Activated CD4-positive, alpha-beta T cell treated with anti-CD3 and anti-CD28 coated beads for 24 hours (primary cell): ENCODE measurements at regions not wholly inside any gene's neighbourhood (a gene's known extent, or its start where the extent isn't known, plus 50 kb on each side); places are given as distances from the start of the nearest gene placed in this dataset.
"Not testable (repeated sequence)": the region's sequence is repeated elsewhere in the genome, so short reads cannot be mapped to it uniquely, and the experiment has no call there.

Source experiments
- DNase-seq, 2 donors: peaks; one replicate each; pipeline ENCODE4 v3.0.0-alpha.2; 2020; ENCODE audit warnings: low read depth in 2 of 2

DNA sequence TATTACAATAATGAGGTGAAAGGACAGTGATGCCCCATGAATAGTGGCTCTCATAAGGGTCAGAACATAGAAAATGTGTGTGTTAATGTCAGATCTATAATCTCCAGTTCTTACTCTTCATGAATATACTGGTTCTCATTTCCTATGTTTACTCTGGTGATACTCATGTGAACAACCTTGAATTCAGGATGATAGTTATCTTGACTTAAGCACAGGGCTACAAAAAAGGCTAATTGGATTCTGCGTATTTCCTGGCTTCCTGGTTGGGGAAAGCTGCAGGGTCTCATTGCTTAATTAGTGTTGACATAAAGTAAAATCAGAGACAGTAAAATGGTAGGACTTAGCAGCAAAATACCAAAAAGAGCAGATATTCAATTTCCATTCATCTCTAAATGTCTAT, 1316.8 kb upstream of the RAG2 start:
- DNase-seq: no peak

DNA sequence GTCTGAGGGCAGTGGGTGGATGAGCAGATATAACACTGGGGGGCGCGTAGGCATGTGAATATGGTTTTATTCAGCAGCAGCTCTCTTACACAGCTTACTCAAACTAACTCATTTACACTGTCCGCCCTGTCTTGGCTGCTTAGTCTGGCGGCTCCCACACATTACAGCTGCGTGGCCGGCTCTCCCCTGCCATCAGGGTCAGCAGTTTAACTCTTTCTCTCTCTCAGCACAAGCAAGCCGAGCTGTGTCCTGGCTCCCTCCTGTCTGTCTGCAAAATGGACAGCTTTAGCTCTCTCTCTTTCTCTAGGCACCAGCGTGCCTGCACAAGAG, 1310.1 kb upstream of the RAG2 start:
- DNase-seq: no peak

DNA sequence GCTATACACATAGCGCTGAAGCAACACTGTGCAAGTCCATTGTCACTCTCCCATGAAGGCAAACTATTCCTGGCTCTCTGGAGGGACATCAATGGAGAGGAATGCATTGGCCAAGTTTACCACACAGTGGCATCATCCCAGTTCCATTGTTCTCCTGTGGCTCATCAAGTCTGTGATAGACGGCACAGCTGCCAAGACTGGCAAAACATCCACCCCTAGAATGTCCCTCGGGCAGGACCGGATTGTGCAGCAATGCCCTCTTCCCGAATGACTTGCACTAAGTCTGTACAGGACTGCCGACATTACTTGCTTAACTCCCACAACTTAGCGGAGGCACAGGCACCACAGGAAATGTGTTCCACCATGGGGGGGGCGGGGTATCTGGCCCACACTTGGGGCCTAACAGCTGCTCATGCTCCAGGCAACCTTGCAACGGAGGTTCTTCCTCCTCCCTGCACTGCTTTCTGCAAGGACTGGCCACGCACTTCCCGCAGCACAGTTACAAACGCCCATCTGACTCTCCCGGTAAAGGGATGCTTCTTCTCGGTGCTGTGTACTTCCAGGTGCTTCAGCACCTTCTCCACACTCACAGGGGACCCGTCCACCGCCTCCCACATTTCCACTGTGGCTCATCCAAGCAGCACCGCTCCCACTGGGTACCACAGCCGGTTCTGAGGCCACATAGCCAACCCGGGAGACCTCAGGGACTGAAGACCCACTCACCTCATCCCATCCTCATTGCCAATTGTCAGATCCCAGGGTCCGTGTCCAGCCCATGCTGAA, 1309.6 kb upstream of the RAG2 start:
- no peak for DNase-seq

DNA sequence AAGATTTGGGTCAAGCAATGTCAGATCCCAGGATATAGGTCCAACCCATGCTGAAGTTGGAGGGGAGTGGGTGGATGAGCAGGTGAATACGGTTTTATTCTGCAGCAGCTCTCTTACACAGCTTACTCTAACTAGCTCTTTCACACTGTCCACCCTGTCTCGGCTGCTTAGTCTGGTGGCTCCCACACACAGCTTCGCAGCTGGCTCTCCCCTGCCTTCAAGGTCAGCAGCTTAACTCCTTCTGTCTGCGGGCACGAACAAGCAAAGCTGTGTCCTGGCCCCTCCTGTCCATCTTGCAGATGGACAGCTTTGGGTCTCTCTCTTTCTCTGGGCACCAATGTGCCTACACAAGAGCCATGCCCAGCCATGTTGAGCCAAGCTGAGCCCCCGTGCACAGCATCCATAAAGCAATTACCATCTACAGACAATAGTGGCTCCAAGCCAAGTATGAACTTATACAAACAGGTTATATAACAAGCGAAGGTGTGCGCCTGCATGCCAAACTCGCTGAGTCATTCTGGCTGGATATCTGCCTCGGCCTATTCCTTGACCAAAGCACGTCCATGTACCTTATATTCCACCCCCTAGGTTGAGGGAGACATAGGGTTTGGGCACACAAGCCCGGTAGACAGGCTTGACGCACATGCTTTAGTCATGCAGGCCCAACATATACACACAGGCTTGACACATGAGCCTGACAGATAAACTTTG, 1307.8 kb upstream of the RAG2 start:
- no peak for DNase-seq

DNA sequence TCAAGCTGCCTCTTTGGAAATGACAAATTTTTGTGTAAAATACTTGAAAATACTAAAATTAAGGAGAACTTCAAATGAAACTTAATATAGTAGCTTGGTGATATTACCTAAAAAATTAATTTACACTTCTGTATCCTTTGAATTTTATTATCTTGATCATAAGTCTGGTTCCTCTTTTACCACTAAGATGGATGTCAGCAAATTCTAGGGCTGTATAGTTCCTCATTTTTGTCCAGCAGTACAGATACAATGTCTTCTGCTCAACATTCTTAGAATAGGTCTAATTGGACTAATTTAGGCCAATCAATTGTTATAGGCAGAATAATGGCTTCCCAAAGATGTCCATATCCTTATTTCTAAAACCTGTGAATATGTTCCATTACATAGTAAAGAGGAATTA, 1298.0 kb upstream of the RAG2 start:
- DNase-seq: no peak

DNA sequence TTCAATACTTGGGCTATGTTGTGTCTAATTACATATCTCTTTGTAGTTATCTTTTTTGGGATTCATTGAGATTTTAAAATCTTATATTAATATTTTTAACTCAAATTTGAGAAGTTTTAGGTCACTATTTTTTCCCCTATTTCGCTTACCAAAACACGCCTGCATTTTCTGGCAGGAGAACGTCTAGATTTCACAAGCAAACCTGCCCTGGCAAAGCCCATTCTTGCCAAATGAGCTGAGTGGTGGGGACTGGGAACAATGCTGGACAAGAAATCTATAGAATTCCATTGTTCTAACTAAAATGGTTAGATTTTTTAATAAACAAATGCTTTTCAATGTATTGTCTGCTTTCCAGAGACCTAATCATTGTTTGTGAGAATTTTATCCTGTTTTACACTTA, 1283.7 kb upstream of the RAG2 start:
- no peak for DNase-seq

DNA sequence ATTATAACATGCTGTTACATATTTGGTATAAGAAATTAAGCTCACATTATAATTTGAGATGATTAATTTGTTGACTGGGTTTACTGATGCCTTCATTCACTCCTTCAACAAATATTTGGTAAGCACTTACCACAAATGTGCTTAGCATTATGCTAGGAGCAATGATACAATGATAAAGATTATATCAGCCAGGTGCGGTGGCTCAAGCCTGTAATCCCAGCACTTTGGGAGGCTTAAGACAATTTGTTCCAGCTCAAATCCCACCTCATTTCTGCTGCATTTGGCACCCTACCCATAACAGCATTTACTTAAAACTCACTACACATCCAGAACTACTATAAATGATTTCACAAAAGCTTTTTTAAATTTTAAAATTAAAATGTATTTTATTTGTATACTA, 1263.6 kb upstream of the RAG2 start:
- DNase-seq: no peak

DNA sequence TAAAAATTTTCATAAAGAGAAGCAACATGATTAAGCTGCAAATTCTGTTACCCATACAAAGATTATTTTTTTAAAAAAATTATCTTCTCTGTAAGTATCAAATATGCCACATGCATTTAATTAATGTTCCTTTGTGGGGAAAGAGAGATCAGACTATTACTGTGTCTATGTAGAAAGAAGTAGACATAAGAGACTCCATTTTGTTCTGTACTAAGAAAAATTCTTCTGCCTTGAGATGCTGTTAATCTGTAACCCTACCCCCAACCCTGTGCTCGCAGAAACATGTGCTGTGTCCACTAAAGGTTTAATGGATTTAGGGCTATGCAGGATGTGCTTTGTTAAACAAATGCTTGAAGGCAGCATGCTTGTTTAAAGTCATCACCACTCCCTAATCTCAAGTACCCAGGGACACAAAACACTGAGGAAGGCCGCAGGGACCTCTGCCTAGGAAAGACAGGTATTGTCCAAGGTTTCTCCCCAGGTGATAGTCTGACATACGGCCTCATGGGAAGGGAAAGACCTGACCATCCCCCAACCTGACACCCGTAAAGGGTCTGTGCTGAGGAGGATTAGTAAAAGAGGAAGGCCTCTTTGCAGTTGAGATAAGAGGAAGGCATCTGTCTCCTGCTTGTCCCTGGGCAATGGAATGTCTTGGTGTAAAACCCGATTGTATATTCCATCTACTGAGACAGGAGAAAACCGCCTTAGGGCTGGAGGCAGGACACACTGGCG, 1260.9 kb upstream of the RAG2 start:
- not testable (repeated sequence) for DNase-seq

DNA sequence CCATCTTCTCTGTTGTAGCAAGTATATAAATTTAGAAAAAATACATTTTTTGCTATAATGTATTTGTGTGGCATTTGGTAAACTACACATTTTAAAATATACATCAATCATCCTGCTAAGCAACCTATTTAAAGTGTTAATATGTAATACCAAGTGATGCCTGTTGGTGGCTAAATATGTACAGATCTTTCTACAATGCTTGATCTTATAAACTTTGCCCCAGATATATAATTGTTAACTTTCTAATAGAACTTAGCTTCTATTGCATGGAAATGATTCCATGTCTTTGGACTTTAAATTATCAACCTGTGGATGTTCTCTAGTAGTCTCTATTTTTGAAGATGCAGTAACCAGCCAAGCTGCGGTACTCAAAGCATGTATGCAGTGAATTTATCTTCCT, 1260.4 kb upstream of the RAG2 start:
- DNase-seq: no peak

DNA sequence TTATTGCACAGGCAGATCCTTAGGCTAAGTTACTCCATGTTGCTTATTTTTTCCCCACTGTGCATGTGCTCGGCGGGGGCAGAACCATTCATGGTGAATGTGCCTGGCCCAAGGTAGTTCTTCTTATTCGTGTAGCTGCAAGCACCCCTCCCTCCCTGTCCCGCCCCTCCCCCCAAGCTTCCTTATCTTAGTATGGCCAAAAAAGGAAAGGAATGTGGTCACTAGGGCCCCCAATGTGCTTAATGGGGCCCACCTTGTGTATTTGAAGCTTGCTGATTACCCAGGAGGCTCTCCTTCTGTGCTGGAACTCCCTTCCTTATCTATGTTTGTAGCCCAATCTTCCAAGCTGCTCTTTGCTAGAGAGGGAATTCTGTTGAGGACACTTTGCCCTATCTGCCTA, 1259.7 kb upstream of the RAG2 start:
- DNase-seq: no peak

DNA sequence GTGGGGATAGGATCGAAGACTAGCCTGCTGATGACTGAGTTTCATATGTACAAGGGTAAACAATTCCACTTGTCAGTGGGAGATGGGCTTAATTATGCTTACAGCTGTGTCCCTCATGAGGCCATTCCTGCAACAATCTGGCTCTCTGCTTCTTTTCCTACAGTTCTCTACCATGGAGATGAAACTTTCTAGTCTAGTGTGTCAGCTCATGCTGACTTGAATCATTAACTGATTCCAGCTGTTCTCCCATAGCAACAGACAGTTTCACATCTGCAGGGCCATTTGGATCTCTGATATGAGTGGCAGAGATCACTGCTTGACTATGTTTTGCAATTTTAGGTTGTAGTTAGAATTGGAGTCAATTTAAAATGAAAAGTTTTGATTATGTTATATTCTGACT, 1251.7 kb upstream of the RAG2 start:
- DNase-seq: no peak

DNA sequence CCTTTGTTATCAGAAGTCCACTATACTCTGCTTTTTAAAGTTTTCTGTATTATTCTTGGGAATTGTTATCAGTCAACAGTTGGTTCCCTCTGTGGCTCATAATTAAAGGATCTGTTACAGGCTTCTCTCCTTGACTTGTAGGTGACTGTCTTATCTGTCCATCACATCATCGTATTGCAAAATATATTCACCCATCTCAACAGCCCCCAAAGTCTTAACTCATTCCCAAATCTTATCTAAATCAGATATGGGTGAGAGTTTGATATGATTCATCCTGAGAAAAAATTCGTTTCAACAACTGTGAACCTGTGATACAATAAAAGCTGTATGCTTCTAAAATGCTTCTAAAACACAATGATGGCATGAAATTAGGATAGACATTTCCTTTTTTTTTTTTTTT, 1245.6 kb upstream of the RAG2 start:
- no peak for DNase-seq

DNA sequence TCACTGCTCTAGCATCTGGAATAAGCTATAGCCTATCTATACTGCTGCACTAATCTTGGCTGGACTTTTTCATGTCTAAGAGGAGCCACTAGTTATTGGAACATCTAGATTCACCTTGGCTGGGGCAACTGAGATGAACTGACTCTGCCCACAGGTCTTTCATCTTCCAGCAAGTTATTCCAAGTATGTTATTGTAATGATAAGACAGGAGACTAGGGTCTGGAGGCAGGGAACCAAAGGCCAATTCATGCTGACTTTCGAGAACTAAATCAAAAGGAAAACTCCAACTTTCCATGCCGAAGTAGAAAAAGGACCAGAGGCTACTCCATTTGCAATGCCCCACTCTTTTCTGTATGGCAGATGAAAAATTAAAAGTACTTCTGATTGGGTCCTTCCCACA, 1243.0 kb upstream of the RAG2 start:
- no peak for DNase-seq

DNA sequence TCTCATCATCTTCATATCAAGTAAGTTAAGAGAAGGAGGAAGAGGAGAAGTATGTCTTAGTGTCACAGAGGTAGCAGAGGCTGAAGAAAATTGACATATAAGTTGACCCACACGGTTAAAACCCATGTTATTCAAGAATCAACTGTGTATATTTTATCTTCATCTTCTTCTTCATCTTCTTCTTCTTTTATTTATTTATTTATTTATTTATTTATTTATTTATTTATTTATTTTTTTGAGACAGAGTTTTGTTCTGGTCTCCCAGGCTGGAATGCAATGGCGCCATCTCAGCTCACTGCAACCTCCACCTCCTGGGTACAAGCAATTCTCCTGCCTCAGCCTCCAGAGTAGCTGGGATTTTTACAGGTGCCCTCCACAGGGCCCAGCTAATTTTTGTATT, 1242.3 kb upstream of the RAG2 start:
- DNase-seq: not testable (repeated sequence)

DNA sequence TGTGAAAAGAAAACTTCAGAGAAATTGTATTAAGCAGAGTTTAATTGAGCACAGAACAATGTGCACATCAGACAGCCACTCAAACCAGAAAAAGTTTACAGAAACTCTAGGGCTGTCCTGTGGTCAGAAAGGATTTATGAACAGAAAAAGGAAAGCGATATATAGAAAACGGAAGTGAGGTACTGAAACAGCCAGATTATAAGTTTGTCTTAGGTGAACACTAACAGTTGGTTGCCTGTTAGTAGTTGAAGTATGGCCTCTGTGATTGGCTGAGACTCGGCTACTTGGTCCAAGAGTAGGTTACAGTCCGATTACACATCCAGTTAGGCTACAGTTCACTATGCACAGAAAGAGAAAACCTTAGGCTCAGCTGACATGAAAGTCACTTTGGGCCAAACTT, 1232.5 kb upstream of the RAG2 start:
- DNase-seq: no peak

DNA sequence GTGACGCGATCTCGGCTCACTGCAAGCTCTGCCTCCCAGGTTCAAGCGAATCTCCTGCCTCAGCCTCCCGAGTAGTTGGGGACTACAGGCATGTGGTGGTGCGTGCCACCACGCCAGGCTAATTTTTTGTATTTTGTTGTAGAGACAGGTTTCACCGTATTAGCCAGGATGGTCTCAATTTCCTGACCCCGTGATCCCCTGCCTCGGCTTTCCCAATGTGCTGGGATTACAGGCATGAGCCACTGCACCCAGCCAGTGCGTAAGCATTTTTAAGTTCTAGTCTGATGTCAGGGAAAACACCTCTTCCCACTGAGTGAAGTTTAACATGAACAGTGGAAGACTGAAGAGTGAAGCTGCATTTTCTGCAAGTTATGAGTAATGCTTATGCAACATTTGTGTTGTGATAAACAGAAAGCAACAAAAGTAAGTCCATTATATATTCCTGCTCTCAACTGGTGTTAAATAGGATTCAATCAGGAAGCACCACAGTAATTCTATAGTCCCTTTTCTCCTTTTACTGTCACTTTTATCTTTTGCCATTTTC, 1219.8 kb upstream of the RAG2 start:
- no peak for DNase-seq

DNA sequence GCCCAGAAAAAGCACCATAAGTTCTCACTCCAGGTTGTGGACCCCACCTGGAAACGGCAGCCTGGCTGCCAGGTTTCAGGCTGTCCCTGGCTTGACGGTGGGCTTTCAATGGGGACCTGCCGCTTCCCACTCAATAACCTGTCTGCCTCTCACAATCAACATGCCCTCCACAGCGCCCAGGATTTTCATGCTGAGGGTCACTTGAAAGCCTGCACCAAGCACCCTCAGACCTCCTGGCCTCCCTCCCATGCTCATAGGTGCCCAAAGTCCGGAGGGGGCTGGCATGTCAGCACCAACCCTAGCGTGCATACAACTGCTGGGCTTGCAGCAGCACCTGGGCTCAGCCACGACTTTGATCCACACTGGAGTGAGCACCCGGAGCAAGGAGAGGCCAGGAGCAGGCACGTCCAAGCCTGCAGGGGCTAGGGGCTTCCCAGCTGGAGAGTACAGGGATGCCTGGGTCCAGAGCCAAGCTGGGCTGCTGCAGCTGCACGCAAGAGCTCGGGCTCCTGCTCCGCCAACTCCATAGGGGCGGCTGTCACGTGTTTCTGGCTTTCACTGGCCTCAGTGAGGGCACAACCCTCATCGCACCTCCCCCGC, 1214.3 kb upstream of the RAG2 start:
- no peak for DNase-seq

DNA sequence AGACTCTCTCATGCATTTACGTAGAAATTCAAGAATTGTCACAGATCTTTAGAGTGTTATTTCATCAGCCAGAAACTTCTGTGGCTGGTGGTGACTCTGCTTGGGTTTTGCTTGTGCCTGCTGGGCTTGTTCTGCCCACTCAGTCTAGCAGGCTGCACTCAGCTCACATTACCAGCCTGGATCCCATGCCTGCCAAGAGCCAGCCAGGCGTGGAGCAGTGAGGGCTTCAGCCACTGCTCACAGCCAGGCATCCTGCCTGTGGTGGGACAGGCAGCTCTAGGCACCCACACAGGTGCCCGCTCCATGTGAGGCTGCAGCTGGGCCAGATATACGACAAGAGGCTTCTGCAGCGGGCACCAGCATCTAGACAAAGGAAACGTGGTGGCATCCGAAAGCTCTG, 1213.3 kb upstream of the RAG2 start:
- DNase-seq: no peak

DNA sequence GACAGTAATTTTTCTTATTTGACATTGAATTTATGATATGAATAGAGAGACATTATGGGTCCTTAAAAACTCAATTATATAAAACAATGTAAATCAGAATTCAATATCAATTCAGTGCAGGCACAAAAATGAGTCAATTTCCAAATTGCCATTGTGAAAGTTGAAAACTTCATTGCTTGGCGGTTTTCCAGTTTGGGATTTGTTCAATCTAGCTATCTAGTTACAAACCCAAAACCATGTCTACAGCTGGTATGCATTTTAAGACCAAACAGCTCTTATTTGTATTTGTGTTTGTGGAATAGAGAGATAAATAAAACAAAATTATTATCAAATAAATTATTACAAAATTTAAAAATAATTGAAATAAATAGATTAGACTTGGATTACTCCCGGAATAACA, 1206.6 kb upstream of the RAG2 start:
- no peak for DNase-seq

DNA sequence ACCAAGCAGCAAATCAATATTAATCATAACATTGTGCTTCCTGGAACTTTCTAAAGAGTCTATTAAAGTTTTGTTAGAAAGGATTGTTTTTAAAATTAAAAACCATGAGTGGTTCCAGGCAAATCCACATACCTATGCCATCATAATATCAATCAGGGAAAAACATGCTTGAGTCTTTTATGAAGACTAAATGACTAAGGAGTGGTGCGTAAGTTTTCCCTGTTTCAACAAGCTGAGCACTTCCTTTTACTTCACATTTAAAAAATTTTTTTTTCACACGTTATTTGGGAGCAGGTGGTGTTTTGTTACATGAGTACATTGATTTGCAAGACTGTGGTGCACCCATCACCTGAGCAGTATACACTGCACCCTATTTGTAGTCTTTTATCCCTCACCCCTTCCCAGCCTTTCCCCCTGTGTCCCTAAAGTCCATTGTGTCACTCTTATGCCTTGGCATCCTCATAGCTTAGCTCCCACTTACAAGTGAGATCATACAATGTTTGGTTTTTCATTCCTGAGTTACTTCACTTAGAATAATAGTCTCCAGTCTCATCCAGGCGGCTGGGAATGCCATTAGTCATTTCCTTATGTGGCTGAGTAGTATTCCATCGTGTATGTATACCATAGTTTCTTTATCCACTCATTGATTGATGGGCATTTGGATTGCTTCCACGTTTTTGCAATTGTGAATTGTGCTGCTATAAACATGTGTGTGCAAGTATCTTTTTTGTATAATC, 1190.3 kb upstream of the RAG2 start:
- no peak for DNase-seq

DNA sequence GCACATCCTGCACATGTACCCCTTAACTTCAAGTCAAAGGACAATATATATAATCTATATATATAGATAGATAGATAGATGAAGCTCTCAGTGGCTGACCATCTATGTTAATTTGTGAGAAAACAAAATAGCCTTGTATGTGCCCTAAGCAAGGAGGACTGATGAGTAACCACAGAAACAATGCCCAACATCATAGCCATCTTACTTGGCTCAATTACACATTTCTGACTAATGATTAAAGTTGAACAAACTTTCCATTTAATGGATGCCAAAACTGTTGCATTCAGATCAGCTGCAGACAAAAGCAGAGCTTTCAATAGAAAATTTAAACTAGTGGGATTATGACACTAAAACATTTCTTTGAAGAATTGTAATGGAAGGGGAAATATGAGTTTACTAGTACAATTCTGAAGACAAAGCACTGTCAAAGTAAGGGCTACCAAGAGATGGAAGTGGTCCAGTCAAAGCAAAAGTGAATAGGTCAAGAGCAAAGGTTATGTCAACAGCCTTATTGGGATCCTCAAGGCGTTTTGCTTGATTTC, 1188.2 kb upstream of the RAG2 start:
- DNase-seq: no peak
